Suppressor macrophage treated with lipopolysaccharide for 1 hour (primary cell): ENCODE measurements at regions not wholly inside any gene's neighbourhood (a gene's known extent, or its start where the extent isn't known, plus 50 kb on each side); places are given as distances from the start of the nearest gene placed in this dataset.
"Not testable (repeated sequence)": the region's sequence is repeated elsewhere in the genome, so short reads cannot be mapped to it uniquely, and the experiment has no call there.

Experiments used
- DNase-seq, 3 donors: peaks; one replicate each; pipeline ENCODE4 v3.0.0-alpha.2; 2020 to 2022

GRCh38 chr19:30692879-30693503 is 320.8 kb downstream of the ZNF536 start:
- DNase-seq: no peak

DNA sequence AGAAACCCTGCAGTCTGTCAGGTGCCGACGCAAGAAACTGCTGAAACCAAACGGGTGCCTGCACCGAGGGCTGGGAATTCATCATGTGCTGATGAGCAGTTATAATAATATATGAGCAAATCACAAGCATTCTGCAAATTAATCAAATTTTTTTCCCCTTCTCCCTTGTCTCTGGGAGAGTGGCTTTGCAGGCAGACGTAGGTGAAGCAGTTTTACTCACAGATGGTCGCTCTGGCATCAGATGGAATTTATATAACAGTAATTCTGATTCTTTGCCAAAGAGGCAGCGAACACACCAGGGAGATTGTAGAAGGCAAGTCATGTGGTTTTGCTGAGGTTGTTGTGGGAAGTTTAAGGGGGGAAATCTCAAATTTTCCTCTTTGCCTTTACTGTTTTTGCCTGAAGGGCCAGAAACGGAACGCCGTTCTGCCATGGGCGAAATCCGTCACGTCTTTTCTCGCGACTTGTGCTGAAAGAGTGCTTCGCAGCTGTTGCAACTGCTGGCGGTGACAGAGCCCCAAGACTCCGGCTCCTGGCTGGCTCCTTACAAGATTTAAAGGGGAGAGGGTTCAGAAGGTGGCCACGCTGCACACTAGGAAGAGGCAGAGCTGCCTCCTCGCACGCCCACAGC is 320.1 kb downstream of the ZNF536 start:
- DNase-seq: peak in 1 of 3 donors; percentile 3

DNA sequence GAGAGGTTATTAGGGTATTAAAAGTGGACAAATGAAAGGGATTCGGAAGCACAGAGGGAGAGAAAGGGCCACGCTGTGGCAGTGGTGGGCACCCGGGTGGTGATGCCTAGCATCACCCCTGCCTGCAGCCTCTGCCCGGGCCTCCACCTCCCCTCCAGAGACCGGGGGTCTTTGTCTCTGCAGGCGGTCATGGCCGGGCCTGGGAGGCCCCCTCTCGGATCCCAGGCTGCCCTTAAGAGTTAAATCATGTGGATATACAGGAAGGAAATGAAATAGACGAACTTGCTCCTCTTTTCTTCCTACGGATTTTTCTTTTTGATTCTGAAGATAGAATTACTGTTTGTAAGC is 319.6 kb downstream of the ZNF536 start:
- no peak for DNase-seq

DNA sequence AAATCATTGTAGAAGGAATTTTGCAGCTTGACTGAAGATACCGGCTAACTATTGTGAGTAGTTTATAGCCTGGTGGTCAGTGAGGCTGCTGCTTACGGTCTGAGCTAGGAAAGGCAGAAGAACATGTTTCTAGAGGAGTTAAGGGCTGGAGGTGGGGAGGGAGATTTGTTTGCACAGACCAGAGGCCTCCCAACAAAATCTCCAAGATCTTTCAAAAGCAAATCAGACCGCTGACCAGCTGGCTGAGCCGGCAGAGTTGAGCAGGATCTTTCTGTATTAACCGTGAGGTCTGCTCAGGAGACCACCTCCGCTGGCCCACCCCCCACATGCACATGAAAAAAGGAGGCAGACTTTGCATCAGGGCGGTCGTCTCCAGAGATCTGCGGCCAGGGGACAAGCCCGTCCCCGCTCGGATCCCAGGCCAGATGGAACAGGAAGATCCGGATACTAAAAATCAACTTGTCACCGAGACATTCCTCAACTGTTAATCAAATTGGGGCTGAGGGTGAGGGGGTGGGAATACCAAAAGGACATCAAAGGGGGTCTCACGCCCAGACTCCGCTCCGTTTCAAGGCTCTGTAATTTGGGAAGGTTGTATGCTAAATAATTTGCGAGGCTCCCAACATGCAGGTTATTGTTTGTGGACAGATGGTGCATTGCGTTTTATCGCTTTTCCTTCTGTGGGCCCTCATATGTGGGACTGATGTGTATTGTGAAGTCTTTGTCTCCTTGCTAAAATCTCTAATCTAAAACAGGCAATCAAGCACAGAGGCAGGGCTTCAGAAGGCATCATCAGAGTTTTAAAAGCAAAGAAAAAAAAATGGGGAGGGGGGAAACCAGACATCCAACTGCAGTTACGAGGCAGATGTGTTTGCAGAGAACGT is 319.0 kb downstream of the ZNF536 start:
- DNase-seq: no peak

DNA sequence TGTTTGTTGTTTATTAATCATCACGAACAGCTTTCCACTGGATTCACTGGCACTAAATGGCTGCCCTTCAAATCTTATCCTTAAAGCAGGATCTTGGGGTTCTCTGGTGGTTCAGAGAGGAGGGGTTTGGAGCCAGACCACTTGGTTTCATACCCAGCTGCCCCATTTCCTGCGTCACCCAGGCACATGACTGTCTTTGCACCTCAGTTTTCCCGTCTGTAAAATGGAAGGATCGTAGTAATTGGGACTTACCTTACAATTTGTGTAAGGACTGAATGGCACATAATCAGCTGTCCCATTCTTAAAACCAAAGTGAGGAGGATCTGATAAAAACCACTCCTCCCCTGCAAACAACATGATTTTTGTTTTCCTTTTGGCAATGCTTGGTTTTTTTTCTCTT is 318.3 kb downstream of the ZNF536 start:
- DNase-seq: no peak

DNA sequence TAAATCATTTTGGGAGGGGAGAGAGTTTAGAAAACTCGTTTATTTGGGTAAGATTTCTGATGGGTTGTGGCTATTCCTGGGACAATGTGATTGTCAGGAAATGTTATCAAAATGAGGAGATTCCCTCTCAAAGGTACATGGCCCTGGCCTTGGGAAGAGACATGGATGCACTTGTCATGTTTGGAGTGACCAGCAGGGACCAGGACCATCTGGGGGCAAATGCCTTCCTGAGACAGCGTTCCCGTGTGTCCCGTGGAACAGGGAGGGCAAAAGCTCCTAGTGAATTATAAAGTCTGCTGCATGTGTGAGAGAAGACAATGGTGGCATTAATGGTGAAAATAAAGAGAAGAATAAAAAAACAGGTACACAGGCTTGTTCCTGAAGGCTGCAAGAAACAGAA is 317.3 kb downstream of the ZNF536 start:
- DNase-seq: no peak

- DNase-seq: no peak
Observed at GRCh38 chr19:30688696-30689095, 316.5 kb downstream of the ZNF536 start.

GRCh38 chr19:30686826-30687566 is 314.8 kb downstream of the ZNF536 start:
- DNase-seq: no peak

- no peak for DNase-seq
Observed at GRCh38 chr19:30686176-30686820, 314.1 kb downstream of the ZNF536 start.

DNA sequence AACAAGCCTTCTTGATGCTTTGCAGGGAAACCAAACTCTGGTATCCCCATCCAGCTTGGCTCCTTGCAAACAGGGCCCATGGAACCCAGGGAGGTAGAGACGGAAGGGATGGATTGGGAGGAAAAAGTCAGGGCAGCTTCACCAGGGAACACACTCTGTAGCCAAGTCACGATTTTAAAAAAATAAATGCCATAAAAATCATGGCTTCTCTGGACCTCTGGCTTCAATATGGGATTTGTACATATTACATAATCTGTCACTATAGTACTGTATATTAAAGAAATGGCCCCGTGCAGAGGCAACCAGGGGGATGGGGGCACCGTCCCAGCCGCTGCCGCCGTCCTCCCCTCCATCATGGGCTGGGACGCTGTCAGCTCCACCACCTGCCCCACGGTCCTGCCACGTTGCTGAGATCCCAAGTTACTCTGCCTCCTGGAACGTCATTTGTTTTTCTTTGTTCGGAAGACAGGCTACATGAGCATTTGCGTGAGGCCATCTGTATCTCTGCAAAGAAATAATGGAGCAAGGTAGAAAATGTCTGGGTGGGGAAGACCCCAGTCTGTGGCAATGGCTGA is 313.3 kb downstream of the ZNF536 start:
- no peak for DNase-seq

DNA sequence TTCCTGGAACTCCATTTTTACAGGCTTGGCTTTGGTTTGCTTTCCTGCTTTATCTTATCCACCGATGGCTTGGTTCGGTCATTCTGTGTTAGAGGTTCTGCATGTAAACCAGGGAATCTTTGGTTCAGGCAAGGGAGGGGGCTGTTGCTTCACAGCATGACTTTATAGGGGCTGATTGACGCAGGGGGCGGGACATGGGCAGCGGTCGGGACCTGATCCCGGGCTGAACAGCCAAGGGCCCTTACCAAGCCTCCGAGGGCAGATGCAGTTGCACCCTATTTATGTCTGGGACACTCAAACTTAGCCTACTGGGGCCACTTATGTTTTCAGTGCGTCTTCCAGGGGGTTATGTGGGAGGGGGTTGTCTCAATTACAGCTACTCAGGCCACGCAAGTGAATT is 312.4 kb downstream of the ZNF536 start:
- DNase-seq: no peak

GRCh38 chr19:30682999-30683536 is 310.9 kb downstream of the ZNF536 start:
- peak; percentile 68 to 83 (median 77) for DNase-seq

- no peak for DNase-seq
Observed at GRCh38 chr19:30682146-30682998, 310.2 kb downstream of the ZNF536 start.

DNA sequence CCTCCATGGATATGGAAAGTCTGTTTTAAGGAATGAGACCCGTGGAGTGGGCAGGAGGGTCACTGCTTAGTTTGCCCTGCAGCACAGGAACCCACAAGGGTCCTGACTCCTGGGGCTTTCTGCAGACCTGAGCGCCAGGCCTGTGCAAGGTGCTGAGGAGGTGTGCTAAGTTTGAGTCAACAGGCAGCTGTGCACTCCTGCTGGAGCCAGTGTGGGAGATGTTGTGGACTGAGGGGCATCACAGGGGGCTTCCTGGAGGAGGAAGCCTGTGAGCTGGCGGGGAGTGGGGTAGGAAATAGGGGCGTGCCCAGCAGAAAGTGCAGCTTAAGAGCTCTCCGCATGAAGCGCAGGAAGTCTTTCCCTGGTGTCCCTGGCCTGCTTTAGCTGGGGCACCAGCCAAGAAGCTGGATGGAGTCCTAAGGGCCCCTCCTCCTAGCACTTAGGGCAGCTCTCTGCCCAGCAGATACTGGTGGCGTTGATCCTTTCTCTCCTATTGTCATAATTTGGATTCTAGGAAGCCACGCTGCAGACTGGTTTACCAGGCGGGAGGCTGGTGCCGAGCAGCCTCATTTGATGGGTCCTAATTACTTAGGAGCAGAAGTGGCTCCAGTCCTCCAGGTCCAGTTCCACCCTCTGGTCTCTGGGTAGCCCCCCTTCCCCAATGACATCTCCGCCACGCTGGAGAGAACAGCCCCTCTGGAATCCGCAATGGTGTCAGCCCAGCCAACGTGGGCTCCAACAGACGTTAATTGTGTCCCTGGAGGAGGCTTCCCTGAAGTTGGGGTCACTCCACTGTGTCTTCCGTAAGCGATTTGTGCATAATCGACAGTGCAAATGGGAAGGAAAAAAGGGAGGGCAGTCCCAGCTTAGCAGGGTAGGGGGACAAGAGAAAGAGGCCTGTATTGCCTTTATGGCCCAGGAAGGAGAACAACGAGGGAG is 309.2 kb downstream of the ZNF536 start:
- no peak for DNase-seq

- DNase-seq: not testable (repeated sequence)
Observed at GRCh38 chr19:30680399-30680798, 308.2 kb downstream of the ZNF536 start.

- no peak for DNase-seq
Observed at GRCh38 chr19:30679789-30680188, 307.6 kb downstream of the ZNF536 start.

DNA sequence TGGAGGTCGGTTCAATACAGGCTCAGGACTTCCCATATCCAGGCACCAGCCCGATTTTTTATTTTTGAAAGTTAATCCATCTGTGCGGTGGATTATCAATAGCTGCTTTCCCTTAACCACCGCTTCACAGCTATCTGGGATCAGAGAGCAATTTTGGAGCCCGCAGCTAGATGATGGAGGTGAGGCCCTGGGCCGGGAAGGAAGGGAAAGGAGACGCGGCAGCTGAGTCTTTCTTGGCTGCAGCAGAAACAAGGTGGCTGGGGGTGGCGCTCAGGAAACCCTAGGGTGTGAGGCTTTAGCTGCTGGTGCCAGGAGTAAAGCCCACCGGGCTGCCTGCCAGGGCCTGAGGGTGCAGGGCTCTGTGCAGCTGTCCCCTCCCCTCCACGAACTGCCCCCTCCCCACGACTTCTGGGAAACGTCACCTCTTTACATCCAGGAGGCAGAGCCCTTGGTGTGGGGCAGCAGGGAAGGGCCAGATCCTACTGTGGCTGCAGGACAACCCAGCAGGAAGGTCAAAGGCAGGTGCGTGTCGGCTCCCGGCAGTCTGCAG is 307.0 kb downstream of the ZNF536 start:
- DNase-seq: no peak

DNA sequence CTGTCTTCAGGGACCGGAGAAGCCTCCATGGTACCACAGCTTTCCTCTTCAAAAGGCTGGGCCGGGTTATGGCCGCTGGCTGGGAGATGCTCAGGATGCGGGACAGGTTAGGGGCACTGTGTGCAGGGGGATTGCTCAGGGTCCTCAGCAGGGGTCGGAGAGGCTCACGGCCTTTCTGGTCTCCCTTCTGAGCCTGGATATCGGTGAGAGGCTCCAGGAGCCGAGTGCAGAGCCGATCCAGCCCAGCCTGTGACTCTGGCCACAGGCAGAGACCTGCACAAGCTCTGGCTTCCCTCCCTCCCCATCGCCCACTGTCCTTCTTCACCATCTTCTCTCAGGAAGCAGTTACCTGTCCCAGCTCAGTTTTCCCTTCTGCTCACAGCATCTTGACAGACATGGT is 306.0 kb downstream of the ZNF536 start:
- DNase-seq: no peak

GRCh38 chr19:30677702-30678101 is 305.5 kb downstream of the ZNF536 start:
- no peak for DNase-seq
